ENCODE measurements at regions not wholly inside any gene's neighbourhood (a gene's known extent, or its start where the extent isn't known, plus 50 kb on each side); places are given as distances from the start of the nearest gene placed in this dataset.

- Mint-ChIP-seq H3K9me3 (peaks cover 4% of the 10 kb centered on the region), H3K4me3 (no peak overlapping the region), H3K4me1 (ENCODE audit: low read depth) (no peaks in the 10 kb centered on the region), H3K36me3 (ENCODE audit: low read depth) (no peaks in the 10 kb centered on the region), H3K27me3 (ENCODE audit: low read depth) (no peaks in the 10 kb centered on the region), H3K27ac (no peak overlapping the region)
Observed at GRCh38 chr11:81377418-81377817, 1356.2 kb downstream of the FAM181B start.

GRCh38 chr11:81373986-81374385, 1359.7 kb downstream of the FAM181B start:
- H3K4me3 Mint-ChIP-seq: no peak overlapping the region
- H3K4me1 Mint-ChIP-seq (ENCODE audit: low read depth): no peaks in the 10 kb centered on the region
- no peaks in the 10 kb centered on the region for H3K36me3 Mint-ChIP-seq (ENCODE audit: low read depth)
- H3K27me3 Mint-ChIP-seq (ENCODE audit: low read depth): no peaks in the 10 kb centered on the region
- H3K27ac Mint-ChIP-seq: no peak overlapping the region
- peaks cover 4% of the 10 kb centered on the region for H3K9me3 Mint-ChIP-seq

GRCh38 chr11:81368192-81368591, 1365.5 kb downstream of the FAM181B start:
- H3K36me3 Mint-ChIP-seq (ENCODE audit: low read depth): no peaks in the 10 kb centered on the region
- H3K4me1 Mint-ChIP-seq (ENCODE audit: low read depth): no peaks in the 10 kb centered on the region
- no peak overlapping the region for H3K4me3 Mint-ChIP-seq
- H3K27me3 Mint-ChIP-seq (ENCODE audit: low read depth): no peaks in the 10 kb centered on the region
- no peaks in the 10 kb centered on the region for H3K9me3 Mint-ChIP-seq
- no peak overlapping the region for H3K27ac Mint-ChIP-seq

GRCh38 chr11:81365496-81365895, 1368.2 kb downstream of the FAM181B start:
- H3K27me3 Mint-ChIP-seq (ENCODE audit: low read depth): no peaks in the 10 kb centered on the region
- no peaks in the 10 kb centered on the region for H3K9me3 Mint-ChIP-seq
- no peaks in the 10 kb centered on the region for H3K36me3 Mint-ChIP-seq (ENCODE audit: low read depth)
- no peak overlapping the region for H3K27ac Mint-ChIP-seq
- no peaks in the 10 kb centered on the region for H3K4me1 Mint-ChIP-seq (ENCODE audit: low read depth)
- no peak overlapping the region for H3K4me3 Mint-ChIP-seq

- H3K36me3 Mint-ChIP-seq (ENCODE audit: low read depth): no peaks in the 10 kb centered on the region
- no peaks in the 10 kb centered on the region for H3K27me3 Mint-ChIP-seq (ENCODE audit: low read depth)
- H3K27ac Mint-ChIP-seq: no peak overlapping the region
- H3K9me3 Mint-ChIP-seq: peaks cover 3% of the 10 kb centered on the region
- H3K4me3 Mint-ChIP-seq: no peak overlapping the region
- H3K4me1 Mint-ChIP-seq (ENCODE audit: low read depth): no peaks in the 10 kb centered on the region
Observed at GRCh38 chr11:81359476-81359875, 1374.2 kb downstream of the FAM181B start.

- Mint-ChIP-seq H3K9me3 (no peaks in the 10 kb centered on the region), H3K4me3 (no peak overlapping the region), H3K27ac (no peak overlapping the region), H3K4me1 (ENCODE audit: low read depth) (no peaks in the 10 kb centered on the region), H3K27me3 (ENCODE audit: low read depth) (no peaks in the 10 kb centered on the region), H3K36me3 (ENCODE audit: low read depth) (no peaks in the 10 kb centered on the region)
Observed at GRCh38 chr11:81345609-81346008, 1388.1 kb downstream of the FAM181B start.

DNA sequence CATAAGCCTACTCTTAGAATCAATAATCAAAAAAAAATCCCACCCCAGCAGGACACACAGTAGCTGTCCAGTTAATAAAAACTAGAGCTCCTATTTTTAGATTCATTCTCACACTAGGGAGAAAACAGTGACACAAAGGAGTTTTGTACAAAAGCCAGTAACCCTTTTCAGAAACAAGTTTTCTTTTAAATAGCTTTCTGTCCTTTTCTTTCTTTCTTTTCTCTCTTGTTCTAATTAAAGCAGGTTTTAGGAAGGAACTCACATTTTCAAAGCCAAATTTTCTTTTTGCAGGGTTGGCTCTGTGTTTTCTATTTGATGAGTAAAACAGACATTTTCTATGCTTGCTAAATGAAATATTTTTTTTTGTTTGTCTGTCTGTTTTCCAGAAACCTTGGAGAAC, 1390.7 kb downstream of the FAM181B start:
- H3K9me3 Mint-ChIP-seq: no peaks in the 10 kb centered on the region
- H3K36me3 Mint-ChIP-seq (ENCODE audit: low read depth): no peaks in the 10 kb centered on the region

DNA sequence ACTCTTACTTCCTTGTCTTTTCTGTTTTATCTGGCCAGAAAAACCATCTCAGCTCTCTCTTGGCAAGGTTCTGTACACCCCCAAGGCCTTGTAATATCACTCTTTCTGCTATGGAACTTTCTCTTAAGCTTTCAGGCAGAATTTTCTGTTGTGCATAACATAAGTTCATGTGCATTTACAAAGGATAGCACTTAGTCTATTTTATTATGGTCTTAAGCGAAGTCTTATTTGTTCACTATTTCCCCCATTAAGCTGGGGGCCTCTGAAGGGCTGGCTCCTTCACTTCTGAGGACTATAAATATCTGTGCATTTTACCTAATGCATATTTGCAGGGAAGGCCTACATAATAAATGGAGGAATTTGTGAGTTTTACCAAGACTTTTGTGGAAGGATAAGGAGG, 1393.4 kb downstream of the FAM181B start:
- Mint-ChIP-seq H3K4me1 (ENCODE audit: low read depth) (no peaks in the 10 kb centered on the region), H3K4me3 (no peak overlapping the region), H3K27ac (no peak overlapping the region), H3K36me3 (ENCODE audit: low read depth) (no peaks in the 10 kb centered on the region), H3K9me3 (no peaks in the 10 kb centered on the region), H3K27me3 (ENCODE audit: low read depth) (no peaks in the 10 kb centered on the region)

More for the DNA sequence above, 1390.7 kb downstream of the FAM181B start:
- Mint-ChIP-seq H3K4me1 (ENCODE audit: low read depth) (no peaks in the 10 kb centered on the region), H3K27me3 (ENCODE audit: low read depth) (no peaks in the 10 kb centered on the region), H3K27ac (no peak overlapping the region), H3K4me3 (no peak overlapping the region)

DNA sequence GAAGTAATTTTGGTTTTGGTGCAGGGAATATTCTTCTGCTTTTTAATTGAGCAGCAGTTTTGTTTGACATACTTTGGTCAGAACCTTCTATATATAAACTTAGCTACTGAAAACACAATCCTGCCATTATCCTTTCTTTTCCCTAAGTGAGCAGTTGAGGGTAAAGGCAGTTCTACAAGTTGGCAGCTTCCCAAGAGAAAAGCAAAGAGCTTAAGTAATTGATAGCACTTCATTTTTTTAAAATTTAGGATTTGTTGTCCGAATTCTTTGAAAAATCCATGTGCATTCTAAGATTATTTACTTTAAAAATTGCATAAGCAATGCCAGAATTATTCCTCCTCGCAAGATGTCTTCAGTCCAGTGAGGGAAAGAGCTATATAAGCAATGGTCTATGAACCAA, 1394.1 kb downstream of the FAM181B start:
- no peak overlapping the region for H3K27ac Mint-ChIP-seq
- peaks cover 1% of the 10 kb centered on the region for H3K9me3 Mint-ChIP-seq
- no peaks in the 10 kb centered on the region for H3K4me1 Mint-ChIP-seq (ENCODE audit: low read depth)
- H3K27me3 Mint-ChIP-seq (ENCODE audit: low read depth): no peaks in the 10 kb centered on the region
- H3K36me3 Mint-ChIP-seq (ENCODE audit: low read depth): no peaks in the 10 kb centered on the region
- no peak overlapping the region for H3K4me3 Mint-ChIP-seq

- Mint-ChIP-seq H3K4me1 (ENCODE audit: low read depth) (no peaks in the 10 kb centered on the region), H3K27me3 (ENCODE audit: low read depth) (no peaks in the 10 kb centered on the region), H3K9me3 (peaks cover 4% of the 10 kb centered on the region), H3K27ac (no peak overlapping the region), H3K4me3 (no peak overlapping the region), H3K36me3 (ENCODE audit: low read depth) (no peaks in the 10 kb centered on the region)
Observed at GRCh38 chr11:81337756-81338155, 1395.9 kb downstream of the FAM181B start.

DNA sequence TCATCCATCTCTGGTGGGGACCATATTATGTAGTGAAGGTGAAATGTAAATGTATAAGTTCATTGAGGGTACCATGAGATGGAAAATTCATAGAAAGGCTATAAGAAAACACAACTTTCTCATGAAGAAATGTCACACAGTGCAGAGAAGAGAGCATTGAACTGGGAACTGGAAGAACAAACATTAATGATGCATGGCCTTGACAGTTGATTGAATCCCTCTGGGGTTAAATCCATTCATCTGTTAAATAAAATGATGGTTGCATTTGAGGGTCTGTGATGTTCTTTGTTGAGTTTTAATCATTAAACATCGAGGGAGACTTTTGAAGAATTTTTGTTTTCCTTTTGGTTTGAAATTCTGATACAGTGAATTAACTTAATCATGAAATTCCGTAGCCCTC, 1401.4 kb downstream of the FAM181B start:
- H3K36me3 Mint-ChIP-seq (ENCODE audit: low read depth): no peaks in the 10 kb centered on the region
- no peaks in the 10 kb centered on the region for H3K4me1 Mint-ChIP-seq (ENCODE audit: low read depth)
- H3K9me3 Mint-ChIP-seq: peaks cover 4% of the 10 kb centered on the region
- no peak overlapping the region for H3K27ac Mint-ChIP-seq
- H3K4me3 Mint-ChIP-seq: no peak overlapping the region
- no peaks in the 10 kb centered on the region for H3K27me3 Mint-ChIP-seq (ENCODE audit: low read depth)

GRCh38 chr11:81331611-81332235, 1401.9 kb downstream of the FAM181B start:
- Mint-ChIP-seq H3K4me1 (ENCODE audit: low read depth) (no peaks in the 10 kb centered on the region), H3K27me3 (ENCODE audit: low read depth) (no peaks in the 10 kb centered on the region), H3K36me3 (ENCODE audit: low read depth) (no peaks in the 10 kb centered on the region), H3K9me3 (peaks cover 4% of the 10 kb centered on the region), H3K4me3 (no peak overlapping the region), H3K27ac (no peak overlapping the region)

DNA sequence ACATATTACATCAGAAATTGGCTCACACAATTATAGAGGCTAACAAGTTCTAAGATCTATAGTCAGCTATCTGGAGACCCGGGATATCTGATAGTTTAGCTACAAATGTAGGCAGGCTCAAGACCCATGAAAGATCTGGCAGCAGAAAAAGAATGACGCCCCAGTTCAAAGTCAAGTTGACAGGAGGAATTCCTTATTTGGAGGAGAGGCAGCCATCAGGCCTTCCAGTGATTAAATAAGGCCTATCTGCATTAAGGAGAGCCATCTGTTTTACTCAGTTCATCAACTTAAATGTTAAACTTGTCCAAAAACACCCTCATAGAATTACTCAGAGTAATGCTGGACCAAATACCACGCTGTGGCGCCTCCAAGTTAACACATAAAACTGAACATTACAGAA, 1402.6 kb downstream of the FAM181B start:
- Mint-ChIP-seq H3K4me1 (ENCODE audit: low read depth) (no peaks in the 10 kb centered on the region), H3K9me3 (peaks cover 4% of the 10 kb centered on the region), H3K36me3 (ENCODE audit: low read depth) (no peaks in the 10 kb centered on the region), H3K4me3 (no peak overlapping the region), H3K27me3 (ENCODE audit: low read depth) (no peaks in the 10 kb centered on the region), H3K27ac (no peak overlapping the region)

- no peak overlapping the region for H3K4me3 Mint-ChIP-seq
- H3K9me3 Mint-ChIP-seq: peaks cover 2% of the 10 kb centered on the region
- H3K36me3 Mint-ChIP-seq (ENCODE audit: low read depth): no peaks in the 10 kb centered on the region
- H3K4me1 Mint-ChIP-seq (ENCODE audit: low read depth): no peaks in the 10 kb centered on the region
- H3K27ac Mint-ChIP-seq: no peak overlapping the region
- no peaks in the 10 kb centered on the region for H3K27me3 Mint-ChIP-seq (ENCODE audit: low read depth)
Observed at GRCh38 chr11:81303038-81303664, 1430.5 kb downstream of the FAM181B start.

- Mint-ChIP-seq H3K27ac (no peak overlapping the region), H3K27me3 (ENCODE audit: low read depth) (no peaks in the 10 kb centered on the region), H3K4me1 (ENCODE audit: low read depth) (no peaks in the 10 kb centered on the region), H3K9me3 (peaks cover 4% of the 10 kb centered on the region), H3K4me3 (no peak overlapping the region), H3K36me3 (ENCODE audit: low read depth) (no peaks in the 10 kb centered on the region)
Observed at GRCh38 chr11:81301166-81301830, 1432.4 kb downstream of the FAM181B start.
